K562 (cell line): ENCODE measurements at regions not wholly inside any gene's neighbourhood (a gene's known extent, or its start where the extent isn't known, plus 50 kb on each side); places are given as distances from the start of the nearest gene placed in this dataset.

Source experiments
- ATAC-seq: fragments of 200-7000 bp; cut with Tn5 transposase; 3 replicates; pipeline ENCODE4 v1.9.1; 2020; ENCODE audit warnings: moderate library complexity
- BruUV-seq: library from RNA; stranded (reverse); fragments of 400-500 nt; replicated peaks from 2 replicates; lab custom pipeline; 2021; lab: Mats Ljungman, UMichigan
- CTCF ChIA-PET: fragments of 300-600 bp; formaldehyde crosslinking; extraction: SDS; loops from one replicate; lab custom pipeline; 2021; ENCODE audit warnings: low intra/inter-chr PET ratio; lab: Yijun Ruan, JAX
- POLR2A ChIA-PET: fragments of 300-600, 350-650 bp; sonication (Branson Sonifier 250); formaldehyde crosslinking; extraction: SDS; loops from one replicate; lab custom pipeline; 2021; ENCODE audit warnings: antibody characterized with exemption, inconsistent platforms; lab: Yijun Ruan, JAX
- DNase-seq, 4 experiments: peaks; one replicate each; pipeline versions ENCODE4 v3.0.0 to v3.0.0-alpha.2; 2011 to 2018; ENCODE audit warnings: low spot score in 3 of 4, mixed read lengths in 3 of 4; ENCODE audit errors: extremely low read depth in 1 of 4
- FAIRE-seq: peaks from 2 replicates; lab custom pipeline; 2011; peaks lifted over from hg19 to GRCh38; lab: Jason Lieb, UNC
- H2AFZ ChIP-seq: 2 replicates; pipeline ENCODE4 v1.6.0; 2011; ENCODE audit warnings: low read depth, low read length, control low read depth, inconsistent platforms
- H3K27ac ChIP-seq: fragments of 200-600 bp; 3 replicates; pipeline ENCODE4 v1.8.0; 2011; ENCODE audit warnings: low read depth, mild to moderate bottlenecking, control low read depth, inconsistent platforms, low read length, moderate library complexity, mixed read lengths; ENCODE audit errors: extremely low read depth
- H3K27me3 ChIP-seq, 2 experiments: fragments of 300-600 bp in 1 of 2; 2 replicates in 1 of 2; 3 replicates in 1 of 2; pipeline versions ENCODE4 v1.6.0 to v1.8.0; 2011; ENCODE audit warnings: inconsistent platforms in 2 of 2, low read length in 2 of 2, mild to moderate bottlenecking in 1 of 2, mixed read lengths in 1 of 2, moderate library complexity in 1 of 2; ENCODE audit not compliant: control insufficient read depth in 2 of 2, insufficient read depth in 2 of 2
- H3K36me3 ChIP-seq: fragments of 300-600 bp; 3 replicates; pipeline ENCODE4 v1.8.0; 2011; ENCODE audit warnings: mild to moderate bottlenecking, low read length, inconsistent platforms; ENCODE audit not compliant: control insufficient read depth, insufficient read depth
- H3K4me1 ChIP-seq, 2 experiments: fragments of 200-600 bp in 1 of 2; replicated peaks in 1 of 2; 2 replicates in 1 of 2; 3 replicates in 1 of 2; pipeline versions ENCODE4 v1.5.1 to v1.8.0; 2011; ENCODE audit warnings: inconsistent platforms in 2 of 2, low read length in 2 of 2, mild to moderate bottlenecking in 1 of 2, mixed read lengths in 1 of 2, moderate library complexity in 1 of 2; ENCODE audit not compliant: control insufficient read depth in 2 of 2, insufficient read depth in 2 of 2
- H3K4me2 ChIP-seq: 2 replicates; pipeline ENCODE4 v1.6.1; 2011; ENCODE audit warnings: low read length, control low read depth, inconsistent platforms, mixed read lengths; ENCODE audit not compliant: insufficient read depth
- H3K4me3 ChIP-seq: fragments of 200-600 bp; sonication (generic), shearing (Covaris generic); 2 replicates; pipeline ENCODE4 v1.5.1; 2016; ENCODE audit warnings: control low read depth, inconsistent platforms
- H3K79me2 ChIP-seq: fragments of 200-600 bp; 3 replicates; pipeline ENCODE4 v1.8.0; 2011; ENCODE audit warnings: low read length, inconsistent platforms; ENCODE audit not compliant: control insufficient read depth, insufficient read depth
- H3K9ac ChIP-seq, 2 experiments: 2 replicates each; pipeline versions ENCODE4 v1.6.0 to v1.6.1; 2011; ENCODE audit warnings: low read depth in 2 of 2, low read length in 2 of 2, control low read depth in 1 of 2, inconsistent platforms in 1 of 2, mild to moderate bottlenecking in 1 of 2, mixed read lengths in 1 of 2; ENCODE audit not compliant: insufficient read depth in 1 of 2
- H3K9me1 ChIP-seq: one replicate; pipeline ENCODE4 v1.6.0; 2011; ENCODE audit warnings: inconsistent platforms, mild to moderate bottlenecking, low read length, moderate library complexity; ENCODE audit not compliant: control insufficient read depth, insufficient read depth
- H3K9me3 ChIP-seq: replicated peaks from 2 replicates; pipeline ENCODE4 v1.5.1; 2011; ENCODE audit warnings: low read depth, low read length, inconsistent platforms; ENCODE audit not compliant: control insufficient read depth, insufficient read depth
- H4K20me1 ChIP-seq: replicated peaks from 2 replicates; pipeline ENCODE4 v1.6.1; 2011; ENCODE audit warnings: low read length, inconsistent platforms, mixed read lengths; ENCODE audit not compliant: control insufficient read depth, insufficient read depth
- ASH1L ChIP-seq: fragments of 450-650 bp; IDR thresholded peaks from 2 replicates; pipeline ENCODE4 v1.6.1; 2018; ENCODE audit warnings: borderline replicate concordance, mild to moderate bottlenecking, low read depth; ENCODE audit not compliant: partially characterized antibody
- BRD4 ChIP-seq: fragments of 200-600 bp; sonication (generic); IDR thresholded peaks from 2 replicates; pipeline ENCODE4 v1.6.1; 2017; ENCODE audit warnings: inconsistent platforms
- CCAR2 ChIP-seq: fragments of 200-400 bp; formaldehyde crosslinking; IDR thresholded peaks from 2 replicates; pipeline ENCODE4 v1.6.1; 2017; ENCODE audit warnings: mild to moderate bottlenecking, low read depth, low read length
- CREB1 ChIP-seq, 2 experiments: sonication (generic) in 1 of 2; formaldehyde crosslinking in 1 of 2; IDR thresholded peaks; 2 replicates each; pipeline versions ENCODE4 v1.6.1 to v1.8.0; 2012 to 2022; ENCODE audit warnings: inconsistent platforms in 1 of 2, mild to moderate bottlenecking in 1 of 2, missing genetic modification reagents in 1 of 2, moderate library complexity in 1 of 2
- HLTF ChIP-seq: fragments of 450-650 bp; IDR thresholded peaks from 2 replicates; pipeline ENCODE4 v1.6.1; 2016
- JUND ChIP-seq, 2 experiments: IDR thresholded peaks; 2 replicates in 1 of 2; 3 replicates in 1 of 2; pipeline ENCODE4 v1.6.1; 2011; ENCODE audit warnings: borderline replicate concordance in 2 of 2, low read depth in 2 of 2, low read length in 2 of 2, improper control_type of control experiment in 1 of 2, missing biosample characterization in 1 of 2, missing genetic modification characterization in 1 of 2, missing genetic modification reagents in 1 of 2
- WGBS: fragments of 100-300 bp; shearing (Covaris generic); methylation state at CpG from one replicate; pipeline ENCODE4 v1.1.6; 2016; ENCODE audit warnings: low coverage, mixed read lengths; ENCODE audit not compliant: insufficient coverage; ENCODE audit errors: missing lambda C conversion rate; 5-methylcytosine and 5-hydroxymethylcytosine counted together
- in situ Hi-C: fragments of 300-500 bp; cut with MboI; formaldehyde crosslinking; loops from 4 replicates; pipeline ENCODE4 v1.15.0; 2018; ENCODE audit warnings: inconsistent platforms, mixed read lengths
- intact Hi-C: fragments of 100-400 bp; cut with micrococcal nuclease; formaldehyde crosslinking; loops from 2 replicates; pipeline ENCODE4 v1.14.2; 2022
- TF ChIP-seq, protein P1 (sequence below): sonication (generic); formaldehyde crosslinking; IDR thresholded peaks from 2 replicates; pipeline ENCODE4 v1.8.0; 2023; ENCODE audit warnings: missing genetic modification reagents, mild to moderate bottlenecking, borderline replicate concordance
- TF ChIP-seq, protein P2 (sequence below), 2 experiments: fragments of 450-650 bp; IDR thresholded peaks; 2 replicates each; pipeline ENCODE4 v1.6.1; 2018; ENCODE audit warnings: mild to moderate bottlenecking in 2 of 2, low read depth in 1 of 2; ENCODE audit not compliant: partially characterized antibody in 2 of 2
- TF ChIP-seq, protein P3 (sequence below): fragments of 450-650 bp; IDR thresholded peaks from 2 replicates; pipeline ENCODE4 v1.6.1; 2016; ENCODE audit warnings: low read depth, mild to moderate bottlenecking, moderate library complexity

DNA sequence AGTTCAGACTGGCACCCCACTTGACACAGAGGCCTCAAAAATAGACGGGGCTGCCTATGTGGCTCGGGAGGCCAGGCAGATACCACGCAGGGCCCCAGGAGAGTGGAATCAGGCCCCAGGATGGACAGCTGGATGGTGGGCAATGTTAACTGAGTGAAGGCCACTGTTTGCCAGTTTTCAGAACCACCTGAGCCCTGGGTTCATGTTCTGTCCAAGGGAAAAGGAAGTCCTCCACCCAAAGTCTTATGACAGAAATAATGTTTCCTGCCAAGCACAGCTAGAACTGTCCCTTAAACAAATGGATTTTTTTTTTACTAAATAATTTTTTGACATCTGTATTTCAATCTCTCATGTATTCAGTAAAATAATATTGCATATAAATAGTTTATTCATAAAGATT lies 228.4 kb downstream of the KLF13 start (continued):
- TF ChIP-seq, protein P1, sequence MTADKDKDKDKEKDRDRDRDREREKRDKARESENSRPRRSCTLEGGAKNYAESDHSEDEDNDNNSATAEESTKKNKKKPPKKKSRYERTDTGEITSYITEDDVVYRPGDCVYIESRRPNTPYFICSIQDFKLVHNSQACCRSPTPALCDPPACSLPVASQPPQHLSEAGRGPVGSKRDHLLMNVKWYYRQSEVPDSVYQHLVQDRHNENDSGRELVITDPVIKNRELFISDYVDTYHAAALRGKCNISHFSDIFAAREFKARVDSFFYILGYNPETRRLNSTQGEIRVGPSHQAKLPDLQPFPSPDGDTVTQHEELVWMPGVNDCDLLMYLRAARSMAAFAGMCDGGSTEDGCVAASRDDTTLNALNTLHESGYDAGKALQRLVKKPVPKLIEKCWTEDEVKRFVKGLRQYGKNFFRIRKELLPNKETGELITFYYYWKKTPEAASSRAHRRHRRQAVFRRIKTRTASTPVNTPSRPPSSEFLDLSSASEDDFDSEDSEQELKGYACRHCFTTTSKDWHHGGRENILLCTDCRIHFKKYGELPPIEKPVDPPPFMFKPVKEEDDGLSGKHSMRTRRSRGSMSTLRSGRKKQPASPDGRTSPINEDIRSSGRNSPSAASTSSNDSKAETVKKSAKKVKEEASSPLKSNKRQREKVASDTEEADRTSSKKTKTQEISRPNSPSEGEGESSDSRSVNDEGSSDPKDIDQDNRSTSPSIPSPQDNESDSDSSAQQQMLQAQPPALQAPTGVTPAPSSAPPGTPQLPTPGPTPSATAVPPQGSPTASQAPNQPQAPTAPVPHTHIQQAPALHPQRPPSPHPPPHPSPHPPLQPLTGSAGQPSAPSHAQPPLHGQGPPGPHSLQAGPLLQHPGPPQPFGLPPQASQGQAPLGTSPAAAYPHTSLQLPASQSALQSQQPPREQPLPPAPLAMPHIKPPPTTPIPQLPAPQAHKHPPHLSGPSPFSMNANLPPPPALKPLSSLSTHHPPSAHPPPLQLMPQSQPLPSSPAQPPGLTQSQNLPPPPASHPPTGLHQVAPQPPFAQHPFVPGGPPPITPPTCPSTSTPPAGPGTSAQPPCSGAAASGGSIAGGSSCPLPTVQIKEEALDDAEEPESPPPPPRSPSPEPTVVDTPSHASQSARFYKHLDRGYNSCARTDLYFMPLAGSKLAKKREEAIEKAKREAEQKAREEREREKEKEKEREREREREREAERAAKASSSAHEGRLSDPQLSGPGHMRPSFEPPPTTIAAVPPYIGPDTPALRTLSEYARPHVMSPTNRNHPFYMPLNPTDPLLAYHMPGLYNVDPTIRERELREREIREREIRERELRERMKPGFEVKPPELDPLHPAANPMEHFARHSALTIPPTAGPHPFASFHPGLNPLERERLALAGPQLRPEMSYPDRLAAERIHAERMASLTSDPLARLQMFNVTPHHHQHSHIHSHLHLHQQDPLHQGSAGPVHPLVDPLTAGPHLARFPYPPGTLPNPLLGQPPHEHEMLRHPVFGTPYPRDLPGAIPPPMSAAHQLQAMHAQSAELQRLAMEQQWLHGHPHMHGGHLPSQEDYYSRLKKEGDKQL: no peak

DNA sequence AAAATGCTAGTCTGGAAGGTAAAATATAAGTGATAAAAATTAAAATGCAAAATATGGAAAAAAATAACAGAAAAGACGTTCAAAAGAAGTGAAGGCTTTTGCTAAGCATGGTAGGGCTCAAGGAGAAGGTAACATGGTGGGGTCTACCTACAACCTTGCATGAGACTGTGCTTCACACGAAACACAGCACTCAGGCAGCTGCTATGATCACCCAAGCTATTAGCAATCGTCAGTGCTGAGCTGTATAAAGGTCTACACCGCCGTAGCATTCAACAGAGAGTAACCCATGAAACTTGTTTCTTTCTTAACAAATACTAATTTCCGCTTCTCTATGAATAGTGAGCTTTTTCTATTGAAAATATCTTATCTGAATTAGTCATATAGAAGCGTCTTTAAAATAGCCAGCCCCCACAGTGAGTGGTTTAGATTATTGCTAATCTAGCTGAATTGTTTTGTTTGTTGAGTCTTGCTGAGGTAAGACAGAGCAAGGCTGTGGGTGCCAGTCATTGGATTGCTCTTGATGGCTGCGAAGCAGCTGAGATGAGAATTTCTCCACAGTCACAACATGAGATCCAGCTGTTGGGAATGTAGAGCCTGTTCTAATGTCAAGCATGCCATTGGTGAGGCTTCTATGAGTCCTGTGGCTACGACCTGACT lies 230.0 kb downstream of the KLF13 start:
- no peak overlapping the region for H3K9ac ChIP-seq
- peaks cover 3% of the 10 kb centered on the region for H3K9me1 ChIP-seq
- WGBS: under 1% methylated on average over 9 of the region's 9 CpGs
- no peaks in the 10 kb centered on the region for H3K9me3 ChIP-seq
- intact Hi-C loops: no loop called here
- no peak for FAIRE-seq
- DNase-seq: no peak
- no peaks in the 10 kb centered on the region for H3K4me1 ChIP-seq
- H3K4me3 ChIP-seq: no peak overlapping the region
- in situ Hi-C loops: no loop called here
- no peak for ATAC-seq
- no TSS peak for BruUV-seq
- no peak overlapping the region for H2AFZ ChIP-seq
- peaks cover 0 to 57% of the 10 kb centered on the region in 2 experiments; a peak in 3 of 5 replicates for H3K27me3 ChIP-seq
- ChIA-PET POLR2A (no interaction called here), CTCF (no interaction called here)
- no peaks in the 10 kb centered on the region for H3K36me3 ChIP-seq
- H3K79me2 ChIP-seq: no peaks in the 10 kb centered on the region
- no peak overlapping the region for H3K27ac ChIP-seq
- H3K4me2 ChIP-seq: no peak overlapping the region
- no peaks in the 10 kb centered on the region for H4K20me1 ChIP-seq
- no peak for TF ChIP-seq HLTF
- TF ChIP-seq, protein P2, sequence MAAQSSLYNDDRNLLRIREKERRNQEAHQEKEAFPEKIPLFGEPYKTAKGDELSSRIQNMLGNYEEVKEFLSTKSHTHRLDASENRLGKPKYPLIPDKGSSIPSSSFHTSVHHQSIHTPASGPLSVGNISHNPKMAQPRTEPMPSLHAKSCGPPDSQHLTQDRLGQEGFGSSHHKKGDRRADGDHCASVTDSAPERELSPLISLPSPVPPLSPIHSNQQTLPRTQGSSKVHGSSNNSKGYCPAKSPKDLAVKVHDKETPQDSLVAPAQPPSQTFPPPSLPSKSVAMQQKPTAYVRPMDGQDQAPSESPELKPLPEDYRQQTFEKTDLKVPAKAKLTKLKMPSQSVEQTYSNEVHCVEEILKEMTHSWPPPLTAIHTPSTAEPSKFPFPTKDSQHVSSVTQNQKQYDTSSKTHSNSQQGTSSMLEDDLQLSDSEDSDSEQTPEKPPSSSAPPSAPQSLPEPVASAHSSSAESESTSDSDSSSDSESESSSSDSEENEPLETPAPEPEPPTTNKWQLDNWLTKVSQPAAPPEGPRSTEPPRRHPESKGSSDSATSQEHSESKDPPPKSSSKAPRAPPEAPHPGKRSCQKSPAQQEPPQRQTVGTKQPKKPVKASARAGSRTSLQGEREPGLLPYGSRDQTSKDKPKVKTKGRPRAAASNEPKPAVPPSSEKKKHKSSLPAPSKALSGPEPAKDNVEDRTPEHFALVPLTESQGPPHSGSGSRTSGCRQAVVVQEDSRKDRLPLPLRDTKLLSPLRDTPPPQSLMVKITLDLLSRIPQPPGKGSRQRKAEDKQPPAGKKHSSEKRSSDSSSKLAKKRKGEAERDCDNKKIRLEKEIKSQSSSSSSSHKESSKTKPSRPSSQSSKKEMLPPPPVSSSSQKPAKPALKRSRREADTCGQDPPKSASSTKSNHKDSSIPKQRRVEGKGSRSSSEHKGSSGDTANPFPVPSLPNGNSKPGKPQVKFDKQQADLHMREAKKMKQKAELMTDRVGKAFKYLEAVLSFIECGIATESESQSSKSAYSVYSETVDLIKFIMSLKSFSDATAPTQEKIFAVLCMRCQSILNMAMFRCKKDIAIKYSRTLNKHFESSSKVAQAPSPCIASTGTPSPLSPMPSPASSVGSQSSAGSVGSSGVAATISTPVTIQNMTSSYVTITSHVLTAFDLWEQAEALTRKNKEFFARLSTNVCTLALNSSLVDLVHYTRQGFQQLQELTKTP (IDR thresholded peaks at IDR 0.05; ENCODE audit: low read depth in 1 of 2, partially characterized antibody in 2 of 2): no peak
- TF ChIP-seq, protein P3, sequence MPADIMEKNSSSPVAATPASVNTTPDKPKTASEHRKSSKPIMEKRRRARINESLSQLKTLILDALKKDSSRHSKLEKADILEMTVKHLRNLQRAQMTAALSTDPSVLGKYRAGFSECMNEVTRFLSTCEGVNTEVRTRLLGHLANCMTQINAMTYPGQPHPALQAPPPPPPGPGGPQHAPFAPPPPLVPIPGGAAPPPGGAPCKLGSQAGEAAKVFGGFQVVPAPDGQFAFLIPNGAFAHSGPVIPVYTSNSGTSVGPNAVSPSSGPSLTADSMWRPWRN: no peak
- TF ChIP-seq CREB1 (IDR thresholded peaks at IDR 0.05): no peak
- no peak for TF ChIP-seq CREB1 (CRISPR knock-in tag; IDR thresholded peaks at IDR 0.05)
- no peak for TF ChIP-seq CCAR2
- TF ChIP-seq ASH1L: no peak
- no peak for TF ChIP-seq BRD4
- no peak for TF ChIP-seq JUND (IDR thresholded peaks at IDR 0.05; ENCODE audit: borderline replicate concordance, low read depth, low read length)
- no peak for TF ChIP-seq JUND (tag; IDR thresholded peaks at IDR 0.05; ENCODE audit: borderline replicate concordance, low read depth, low read length)
